ENCODE measurements at regions not wholly inside any gene's neighbourhood (a gene's known extent, or its start where the extent isn't known, plus 50 kb on each side); places are given as distances from the start of the nearest gene placed in this dataset.

DNA sequence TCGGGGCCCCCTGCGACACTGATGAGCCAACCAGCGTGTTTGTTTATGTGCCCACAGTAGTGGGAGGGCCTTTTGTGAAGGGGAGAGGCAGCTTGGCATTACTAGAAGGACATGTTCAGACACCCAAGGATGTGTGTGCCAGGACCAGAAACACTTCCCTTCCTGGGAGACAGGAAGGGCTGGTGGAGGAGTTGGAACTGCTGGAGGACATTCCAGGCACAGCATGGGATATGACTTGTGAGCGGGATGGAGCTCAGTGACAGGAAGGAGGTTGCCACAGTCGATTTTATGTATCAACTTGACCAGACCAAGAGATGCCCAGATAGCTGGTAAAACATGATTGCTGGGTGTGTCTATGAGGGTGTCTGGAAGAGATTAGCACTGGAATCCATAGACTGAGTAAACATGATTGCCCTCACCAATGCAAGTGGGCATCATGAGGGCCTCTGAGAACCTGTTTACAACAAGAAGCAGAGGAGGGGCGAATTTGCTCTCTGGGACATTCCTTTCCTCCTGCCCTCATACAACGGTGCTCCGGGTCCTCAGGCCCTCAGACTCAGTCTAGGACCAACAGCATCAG is 106.4 kb upstream of the TLE3 start:
- TF ChIP-seq, protein P1, sequence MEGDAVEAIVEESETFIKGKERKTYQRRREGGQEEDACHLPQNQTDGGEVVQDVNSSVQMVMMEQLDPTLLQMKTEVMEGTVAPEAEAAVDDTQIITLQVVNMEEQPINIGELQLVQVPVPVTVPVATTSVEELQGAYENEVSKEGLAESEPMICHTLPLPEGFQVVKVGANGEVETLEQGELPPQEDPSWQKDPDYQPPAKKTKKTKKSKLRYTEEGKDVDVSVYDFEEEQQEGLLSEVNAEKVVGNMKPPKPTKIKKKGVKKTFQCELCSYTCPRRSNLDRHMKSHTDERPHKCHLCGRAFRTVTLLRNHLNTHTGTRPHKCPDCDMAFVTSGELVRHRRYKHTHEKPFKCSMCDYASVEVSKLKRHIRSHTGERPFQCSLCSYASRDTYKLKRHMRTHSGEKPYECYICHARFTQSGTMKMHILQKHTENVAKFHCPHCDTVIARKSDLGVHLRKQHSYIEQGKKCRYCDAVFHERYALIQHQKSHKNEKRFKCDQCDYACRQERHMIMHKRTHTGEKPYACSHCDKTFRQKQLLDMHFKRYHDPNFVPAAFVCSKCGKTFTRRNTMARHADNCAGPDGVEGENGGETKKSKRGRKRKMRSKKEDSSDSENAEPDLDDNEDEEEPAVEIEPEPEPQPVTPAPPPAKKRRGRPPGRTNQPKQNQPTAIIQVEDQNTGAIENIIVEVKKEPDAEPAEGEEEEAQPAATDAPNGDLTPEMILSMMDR (IDR thresholded peaks at IDR 0.05; ENCODE audit: poor library complexity): no peak
- no peak for TF ChIP-seq EZH2 (IDR thresholded peaks at IDR 0.05; ENCODE audit: borderline replicate concordance)

Data from hepatocyte (in vitro differentiated cells).